ENCODE measurements at regions not wholly inside any gene's neighbourhood (a gene's known extent, or its start where the extent isn't known, plus 50 kb on each side); places are given as distances from the start of the nearest gene placed in this dataset.

DNA sequence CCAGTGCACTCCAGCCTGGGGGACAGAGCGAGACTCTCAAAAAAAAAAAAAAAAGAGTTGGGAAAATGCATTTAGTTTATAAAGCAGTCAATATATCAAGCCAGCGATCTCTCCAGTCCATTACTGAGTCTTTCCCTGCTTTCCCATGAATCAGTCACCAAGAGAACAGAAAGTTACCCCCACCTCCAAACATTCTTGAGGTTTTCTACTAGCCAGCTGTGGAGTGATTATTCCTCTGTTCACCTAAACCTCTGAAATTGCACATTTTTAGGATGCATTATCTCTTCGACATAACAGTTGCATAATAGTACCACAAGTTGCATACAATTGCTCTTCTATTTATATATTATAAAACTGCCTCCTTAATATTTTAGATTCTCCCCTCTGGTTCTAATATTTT, 134.8 kb upstream of the DIO3 start:
- DNase-seq = peak; percentile 12

DNA sequence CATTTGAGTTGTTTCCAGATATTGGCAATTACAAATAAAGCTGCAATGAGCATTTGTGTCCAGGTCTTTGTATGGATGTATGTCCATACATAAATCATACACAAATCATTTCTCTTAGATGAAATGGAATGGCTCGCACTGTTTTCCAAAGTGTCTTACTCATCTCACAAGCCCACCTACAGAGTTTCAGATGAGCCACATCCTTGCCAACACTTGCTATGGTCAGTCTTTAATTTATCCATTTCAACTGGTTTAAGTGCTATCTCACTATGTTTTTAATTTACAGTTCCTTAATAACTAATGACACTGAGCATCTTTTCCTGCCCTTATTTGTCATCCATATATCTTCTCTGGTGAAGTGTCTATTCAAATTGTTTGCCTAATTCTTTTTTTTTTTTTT, 132.9 kb upstream of the DIO3 start:
- no peak for DNase-seq

DNA sequence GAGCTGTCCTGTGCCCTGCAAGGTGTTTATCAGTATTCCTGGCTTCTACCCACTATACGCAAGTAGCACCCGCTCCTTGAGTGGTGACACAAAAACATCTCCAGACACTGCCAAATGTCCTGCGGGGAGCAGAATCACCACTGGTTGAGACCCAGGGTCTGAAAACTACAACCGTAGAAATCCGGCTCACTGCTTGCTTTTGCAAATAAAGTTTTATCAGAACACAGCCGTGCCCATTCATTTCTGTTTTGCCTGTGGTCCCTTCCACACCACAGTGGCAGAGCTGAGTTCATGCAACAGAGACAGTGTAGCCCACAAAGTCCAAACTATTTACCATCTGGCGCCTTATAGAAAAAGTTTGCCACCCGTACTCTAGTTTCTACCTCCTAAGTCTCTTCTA, 125.7 kb upstream of the DIO3 start:
- DNase-seq = no peak

DNA sequence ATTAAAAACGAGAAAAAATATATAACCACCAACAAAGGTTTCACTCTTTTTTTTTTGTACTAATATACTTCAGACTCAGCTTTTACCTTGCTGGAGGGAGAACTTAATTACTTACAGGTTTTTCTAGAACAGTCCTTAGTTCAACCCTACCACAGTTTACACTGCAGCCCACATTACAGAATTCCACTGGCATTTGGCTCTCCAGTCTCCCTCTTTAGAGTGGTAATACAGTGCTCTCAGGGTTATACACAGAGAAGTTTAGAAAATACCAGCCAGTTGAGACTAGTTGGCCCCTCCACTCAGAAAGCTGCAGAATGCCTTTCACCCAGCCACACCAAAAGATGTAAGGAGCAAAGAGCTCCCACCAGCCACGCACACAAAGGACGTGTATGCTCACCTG, 122.3 kb upstream of the DIO3 start:
- DNase-seq = no peak

DNA sequence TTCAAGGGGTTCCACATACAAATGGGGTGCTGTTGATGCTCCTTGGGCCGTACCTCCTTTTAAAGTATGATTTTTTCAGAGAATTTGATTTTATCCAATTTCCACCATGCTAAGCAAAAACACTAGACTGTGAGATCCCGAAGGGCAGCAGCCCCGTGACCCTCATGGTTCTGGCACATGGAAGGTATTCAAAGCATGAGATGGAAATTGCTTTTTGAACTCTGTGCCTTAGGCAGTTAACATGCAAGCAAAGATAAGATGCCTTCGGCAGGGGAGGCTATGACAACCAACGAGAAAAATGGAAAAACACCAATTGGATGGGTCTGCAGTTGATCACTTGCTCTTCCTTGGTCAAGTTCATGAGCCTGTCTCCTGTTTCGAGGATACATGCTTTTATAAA, 120.8 kb upstream of the DIO3 start:
- no peak for DNase-seq

DNA sequence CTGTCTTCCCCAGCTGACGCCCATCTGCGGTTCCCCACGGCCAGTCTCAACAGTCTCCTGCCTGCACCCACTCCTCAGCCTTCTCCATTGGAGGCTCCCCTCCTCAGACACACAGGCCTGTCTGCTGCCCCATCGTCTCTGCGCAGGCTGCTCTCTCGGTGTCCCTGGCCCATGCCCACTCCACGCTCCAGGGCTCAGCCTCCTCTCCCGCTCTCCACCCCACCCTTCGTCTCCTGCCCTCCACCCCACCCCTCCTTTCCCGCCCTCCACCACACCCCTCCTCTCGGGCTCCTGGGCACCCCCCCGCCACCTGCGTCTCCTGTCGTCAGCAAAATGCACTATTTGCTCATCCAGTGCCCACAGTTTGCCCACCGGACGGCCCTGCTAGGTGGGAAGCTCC, 119.6 kb upstream of the DIO3 start:
- no peak for DNase-seq

DNA sequence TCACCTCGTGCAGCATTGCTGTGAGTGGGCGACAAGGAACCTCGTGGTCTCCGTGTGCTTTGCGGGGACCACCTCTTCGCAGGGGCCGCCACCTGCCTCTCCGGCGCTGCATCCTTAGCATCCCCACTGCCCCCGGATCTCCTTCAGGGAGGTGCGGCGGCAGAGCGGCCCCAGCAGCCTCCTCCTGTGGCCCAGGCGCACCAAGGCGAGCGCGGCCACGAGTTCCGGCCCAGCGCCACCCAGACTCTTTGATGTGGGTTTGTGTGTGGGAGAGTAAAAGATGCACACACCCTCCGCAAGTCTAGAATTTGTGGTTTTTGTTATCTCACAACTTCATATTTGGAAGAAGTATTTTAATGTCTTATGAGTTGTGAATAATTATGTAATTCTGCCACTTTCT, 118.8 kb upstream of the DIO3 start:
- no peak for DNase-seq

DNA sequence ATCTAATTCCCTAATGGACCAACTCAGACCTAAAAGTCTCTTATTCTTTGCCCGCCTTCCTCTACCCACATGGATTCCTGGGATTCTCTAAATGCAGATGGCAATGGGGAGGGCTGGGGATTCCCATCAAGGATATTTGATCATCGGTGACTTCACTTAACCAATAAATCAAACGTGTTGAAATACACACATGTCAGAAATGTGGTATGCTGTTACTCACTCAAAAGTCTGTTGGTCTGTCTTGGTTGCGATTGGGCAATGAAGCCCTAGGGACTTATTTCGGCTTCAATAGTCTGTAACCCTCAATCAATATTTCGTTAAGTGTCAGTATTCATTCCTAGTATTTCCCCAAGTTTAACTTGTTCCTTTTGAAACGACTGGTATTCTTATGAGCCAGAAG, 117.2 kb upstream of the DIO3 start:
- peak; percentile 85 for DNase-seq

DNA sequence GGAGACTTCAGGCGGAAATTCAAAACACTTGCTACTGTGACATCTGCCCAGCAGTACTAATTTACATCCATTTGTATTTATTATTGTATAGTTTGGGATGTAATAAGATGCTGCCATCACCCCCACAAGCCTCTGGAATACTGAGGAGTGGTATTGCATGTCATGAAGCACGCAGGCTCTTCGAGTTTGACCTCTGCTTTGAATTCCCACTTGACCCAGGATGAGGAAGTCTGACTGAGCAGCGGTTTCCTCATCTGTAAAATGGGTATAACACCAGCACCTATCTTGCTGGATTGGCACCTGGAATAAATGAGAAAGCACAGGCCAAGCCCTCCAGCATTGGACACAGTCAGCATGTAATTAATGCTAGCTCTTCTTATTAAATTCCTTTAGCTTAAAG, 116.0 kb upstream of the DIO3 start:
- no peak for DNase-seq

DNA sequence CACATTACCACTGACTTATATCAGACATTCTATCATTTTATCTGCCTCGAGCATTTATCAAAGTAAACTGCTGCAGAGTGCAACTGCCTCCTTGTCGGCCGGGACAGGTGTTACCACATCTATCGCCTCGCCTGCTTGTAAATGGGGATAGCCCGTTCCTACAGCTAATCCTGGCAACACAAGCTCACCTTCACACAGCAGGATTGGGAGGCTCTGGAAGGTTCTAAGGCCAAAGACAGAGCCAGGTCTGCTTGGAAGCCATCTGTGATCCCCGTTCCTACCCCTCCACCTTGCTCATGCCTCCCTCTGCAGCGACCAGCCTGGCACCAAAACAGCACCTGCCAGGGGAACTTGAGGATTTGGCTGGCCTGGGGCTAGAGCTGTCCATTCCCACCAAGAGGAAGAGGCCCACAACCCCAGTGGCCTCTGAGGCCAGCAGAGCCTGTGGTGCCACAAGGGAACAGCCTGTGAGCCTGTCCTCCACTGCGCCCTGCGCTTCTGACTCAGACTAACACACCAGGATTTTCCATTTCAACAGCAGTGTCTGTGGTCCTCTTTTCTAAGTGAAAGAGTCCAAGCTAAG, 114.8 kb upstream of the DIO3 start:
- DNase-seq = no peak

DNA sequence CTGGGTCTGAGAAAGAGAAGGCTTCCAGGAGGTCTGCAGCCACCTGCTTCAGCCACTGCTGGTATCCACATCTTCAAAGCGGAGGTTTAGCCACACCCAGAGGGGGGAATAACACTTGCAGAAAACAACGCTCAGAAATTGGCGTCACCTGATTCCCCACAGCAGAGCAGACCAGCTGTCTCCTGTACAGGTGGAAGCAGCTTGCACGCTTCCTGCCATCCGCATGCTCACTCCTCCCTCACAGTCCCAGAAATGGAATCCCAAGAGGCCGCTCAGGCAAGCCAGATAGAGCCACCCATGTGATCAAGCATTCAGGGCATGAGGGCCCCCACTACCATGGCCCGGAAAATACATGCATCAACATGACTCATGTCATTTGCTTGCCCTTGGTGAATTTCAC, 112.2 kb upstream of the DIO3 start:
- no peak for DNase-seq

DNA sequence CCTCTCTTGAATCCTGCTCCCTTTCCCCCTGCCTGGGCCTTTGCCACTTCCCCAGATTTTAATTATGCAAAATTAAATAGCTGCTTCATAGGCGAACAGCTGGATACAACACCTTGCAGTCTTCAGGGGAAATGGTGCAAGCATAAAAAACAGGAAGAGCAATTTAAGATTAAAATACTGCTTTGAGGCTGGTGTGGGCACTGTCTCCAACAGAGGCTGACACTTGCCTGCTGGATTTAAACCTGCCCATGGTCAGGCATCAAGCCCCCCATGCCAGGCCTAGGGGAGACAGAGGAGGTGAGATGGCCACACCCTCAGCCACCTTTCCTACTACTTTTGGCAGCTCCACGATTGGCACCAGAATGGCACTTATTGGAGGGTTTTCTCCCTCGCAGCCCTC, 110.1 kb upstream of the DIO3 start:
- DNase-seq = no peak

DNA sequence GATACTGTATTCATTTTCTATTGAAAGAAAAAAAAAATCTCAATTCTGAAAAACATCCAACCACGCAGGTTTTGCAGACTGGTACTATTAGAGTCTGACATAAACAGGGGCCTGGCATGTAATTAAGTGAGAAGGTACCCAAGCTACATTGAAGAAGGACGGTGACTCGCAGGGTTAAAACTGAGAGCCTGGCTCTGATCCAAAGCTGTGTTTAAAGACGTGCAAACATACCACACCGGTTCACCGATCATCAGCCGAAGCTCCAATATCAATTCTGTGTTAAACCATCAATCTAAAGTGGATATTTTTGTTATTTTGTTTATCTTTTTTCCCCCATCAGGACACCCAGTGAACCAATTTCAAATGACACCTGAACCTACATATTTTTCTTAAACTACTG, 108.1 kb upstream of the DIO3 start:
- DNase-seq = no peak

DNA sequence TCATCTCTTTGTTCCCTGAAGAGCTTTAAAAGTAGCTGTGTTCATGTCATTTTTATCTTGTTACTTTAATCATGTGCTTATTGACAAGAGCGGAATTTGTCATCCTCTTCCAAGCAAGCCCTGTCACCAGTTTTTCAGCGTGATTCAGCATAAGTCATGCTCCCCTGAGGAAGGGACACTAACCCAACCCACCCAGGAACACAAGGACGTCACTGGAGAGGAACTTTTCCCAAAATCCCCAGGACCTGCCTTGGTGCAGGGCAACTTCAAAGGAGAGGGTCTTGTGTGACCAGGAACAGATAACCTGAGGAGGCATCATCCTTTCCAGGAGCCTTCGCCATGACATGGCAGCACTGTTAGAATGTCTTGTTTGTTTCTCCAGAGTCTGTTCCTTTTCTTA, 107.1 kb upstream of the DIO3 start:
- DNase-seq = no peak

DNA sequence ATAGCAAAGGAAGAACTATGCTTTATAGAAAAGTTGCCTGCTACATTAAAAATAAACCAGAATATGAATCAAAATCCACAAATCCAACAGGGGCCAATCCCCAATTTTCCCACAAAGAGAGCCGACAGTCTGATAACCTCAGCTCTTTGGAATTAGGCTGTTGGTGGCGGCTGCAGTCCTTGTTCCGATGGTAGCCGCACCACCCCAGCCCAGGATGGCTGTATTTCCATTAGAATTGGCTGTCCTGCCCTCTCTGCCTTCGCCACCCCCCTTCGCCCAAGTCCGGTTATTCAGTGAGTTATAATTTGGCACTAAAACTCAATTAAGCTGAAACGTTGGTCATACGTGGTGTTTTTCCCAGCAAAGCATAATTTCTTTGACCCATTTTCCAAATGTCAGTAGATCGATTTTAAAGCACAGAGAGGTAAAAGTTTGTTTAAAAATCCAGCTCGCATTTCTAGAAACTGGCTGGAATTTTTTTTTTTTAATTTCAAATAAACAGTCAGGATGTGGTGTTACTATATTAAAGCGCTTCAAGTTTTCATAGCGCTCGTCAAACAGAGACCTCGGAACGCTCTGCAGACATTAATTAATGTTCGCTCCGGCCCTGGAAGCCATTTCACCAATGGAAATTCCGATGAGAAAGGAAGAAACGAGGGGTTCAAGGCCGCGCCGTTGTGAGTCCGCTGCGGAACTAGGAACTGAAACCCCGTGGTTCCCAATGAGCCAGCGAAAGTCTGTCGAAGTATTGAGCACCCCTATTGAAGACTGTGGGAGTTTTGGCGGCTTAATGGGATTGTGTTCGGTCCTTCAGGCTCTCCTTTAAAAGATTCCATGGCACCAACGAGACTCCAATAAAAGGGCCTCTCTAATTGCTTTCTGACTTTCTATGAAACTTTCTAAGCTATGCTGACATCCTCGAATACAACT, 104.8 kb upstream of the DIO3 start:
- no peak for DNase-seq

DNA sequence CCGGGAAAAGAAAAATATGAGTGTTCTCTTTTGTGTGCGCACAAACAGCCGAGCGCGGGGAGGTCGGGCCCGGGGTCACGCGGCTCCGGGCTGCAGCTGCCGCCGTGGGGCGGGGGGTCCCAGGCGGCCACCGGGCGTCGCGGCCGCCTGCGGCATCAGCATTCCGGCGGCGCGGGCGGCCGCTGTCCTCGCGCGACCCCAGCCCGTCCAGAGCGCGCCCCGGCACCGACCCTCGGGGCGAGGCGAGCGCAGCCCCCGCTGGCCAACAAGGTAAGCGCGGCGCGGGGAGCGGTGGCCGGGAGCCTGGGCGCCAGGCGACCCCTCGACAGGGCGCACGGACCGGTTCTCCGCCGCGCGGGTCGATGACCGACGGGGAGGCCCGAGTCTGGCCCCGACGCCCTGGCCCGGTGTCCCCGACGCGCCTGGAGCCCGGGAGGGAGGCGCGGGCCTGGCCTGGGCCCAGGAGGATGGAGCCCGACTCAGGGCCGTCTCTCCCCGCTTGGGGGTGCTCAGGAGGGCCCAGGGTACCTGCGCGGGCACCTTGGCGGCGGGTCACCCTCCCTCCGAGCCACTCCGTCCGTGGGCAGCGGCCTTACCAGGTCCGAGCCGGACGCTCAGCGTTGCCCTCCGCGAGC, 103.9 kb upstream of the DIO3 start:
- DNase-seq = no peak

DNA sequence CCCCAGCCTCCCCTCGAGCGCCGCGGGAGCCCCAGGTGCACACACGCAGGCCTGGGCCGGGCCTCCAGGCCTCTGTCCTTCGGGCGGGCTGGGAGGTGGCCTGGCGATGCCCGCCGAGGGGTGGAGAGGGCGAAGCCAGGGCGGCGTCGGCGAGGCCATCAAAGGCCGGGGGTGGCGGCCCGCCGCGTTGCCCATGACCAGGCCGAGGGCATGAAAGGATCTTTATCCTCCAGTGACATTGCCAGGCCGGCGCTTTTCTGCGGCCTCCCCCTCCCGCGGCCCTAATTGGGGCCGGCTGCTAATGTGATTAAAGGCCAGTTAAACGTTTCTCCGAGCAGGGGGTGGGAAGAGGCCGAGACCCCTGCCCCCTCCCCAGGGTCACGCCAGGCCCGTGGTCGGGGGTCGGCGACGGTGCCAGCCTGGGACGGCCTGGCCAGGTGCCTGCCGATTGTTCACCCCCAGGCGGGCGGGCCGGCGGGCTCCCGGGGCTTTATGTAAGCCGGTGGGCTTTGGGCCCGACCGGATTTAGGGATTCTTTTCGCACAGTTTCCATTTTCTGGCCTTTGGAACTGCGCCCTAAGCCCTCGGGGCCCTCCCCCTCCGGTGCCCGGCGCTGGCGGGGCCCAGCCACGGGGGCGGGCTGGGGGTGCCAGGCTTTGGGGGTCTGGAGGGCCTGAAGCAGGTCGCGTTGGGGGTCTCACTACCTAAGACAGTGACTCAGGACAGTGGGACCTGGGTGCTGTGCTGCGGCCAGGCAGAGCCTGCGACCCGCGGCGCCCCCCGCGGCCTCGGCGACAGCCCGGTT, 103.2 kb upstream of the DIO3 start:
- DNase-seq = no peak

DNA sequence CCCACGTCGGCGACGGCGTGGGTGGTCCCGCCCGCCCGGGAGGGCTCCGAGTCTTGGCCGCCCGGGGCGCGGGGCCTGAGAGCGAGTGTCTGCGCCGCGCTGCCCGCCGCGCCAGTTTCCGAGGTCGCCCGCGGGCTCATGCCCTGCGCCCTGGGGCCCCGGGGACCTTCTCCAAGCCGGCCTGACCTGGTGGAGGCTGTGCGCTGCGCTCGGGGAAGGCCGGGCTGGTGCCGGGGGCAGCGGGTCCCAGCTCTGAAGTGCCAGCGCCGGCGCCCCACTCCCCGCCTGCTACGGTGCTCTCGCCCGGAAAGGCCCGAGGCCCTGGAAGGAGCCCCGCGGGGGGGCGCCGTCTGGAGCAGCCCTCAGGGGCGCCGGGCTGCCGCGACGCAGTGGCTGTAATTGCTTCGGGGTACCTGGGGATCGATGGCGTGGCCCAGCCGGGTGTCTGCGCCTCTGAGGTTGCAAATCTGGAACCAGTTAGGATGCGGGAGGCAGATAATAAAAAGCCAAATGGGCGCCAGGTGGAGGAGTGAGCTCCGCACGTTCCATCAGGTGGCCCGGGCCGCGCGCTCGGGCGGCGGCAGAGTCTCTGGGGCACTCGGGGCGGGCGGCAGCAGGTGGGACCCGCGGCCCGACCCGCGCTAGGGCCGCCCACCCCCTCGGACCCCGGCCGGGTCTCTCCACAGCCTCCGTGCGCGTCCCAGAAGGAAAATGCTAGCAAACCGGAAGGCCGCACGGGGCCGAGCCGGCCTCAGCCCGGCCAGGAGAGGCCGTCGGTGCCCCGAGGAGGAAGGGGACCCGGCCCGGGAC, 102.3 kb upstream of the DIO3 start:
- DNase-seq = no peak

DNA sequence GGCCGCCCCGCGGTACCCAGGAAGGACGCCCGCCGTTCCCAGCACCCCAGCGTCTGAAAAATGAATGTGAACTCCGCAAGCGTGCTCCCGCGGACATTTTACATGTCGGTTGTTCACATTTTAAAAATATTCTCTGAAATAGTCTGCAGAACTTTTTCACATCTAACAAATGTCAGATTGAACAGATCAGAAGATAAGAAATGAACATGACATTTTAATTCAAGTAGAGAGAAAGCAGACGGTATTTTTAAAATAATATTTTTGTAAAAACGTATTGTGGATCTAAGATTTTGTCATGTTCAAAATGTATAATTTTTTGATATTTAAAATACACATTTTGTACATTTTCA, 101.8 kb upstream of the DIO3 start:
- DNase-seq = no peak

DNA sequence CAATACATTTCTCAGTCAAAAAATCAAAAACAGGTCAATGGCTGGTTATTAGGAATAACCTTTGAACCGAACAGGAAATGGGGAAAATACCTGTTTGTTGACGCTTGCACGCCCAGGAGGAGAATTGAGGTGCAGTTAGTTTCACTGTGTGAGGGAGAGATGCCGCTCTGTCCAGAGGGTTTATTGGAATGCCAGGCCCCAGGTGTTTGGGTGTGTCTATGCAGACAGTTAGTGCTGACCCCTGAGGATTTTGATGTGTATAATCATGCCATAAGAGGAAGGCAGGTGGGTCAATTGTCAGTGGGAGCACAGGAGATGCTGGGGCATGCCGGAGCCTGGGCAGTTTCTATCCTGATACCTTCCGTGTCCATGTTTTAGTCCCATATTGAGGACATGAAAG, 100.8 kb upstream of the DIO3 start:
- DNase-seq = no peak

DNA sequence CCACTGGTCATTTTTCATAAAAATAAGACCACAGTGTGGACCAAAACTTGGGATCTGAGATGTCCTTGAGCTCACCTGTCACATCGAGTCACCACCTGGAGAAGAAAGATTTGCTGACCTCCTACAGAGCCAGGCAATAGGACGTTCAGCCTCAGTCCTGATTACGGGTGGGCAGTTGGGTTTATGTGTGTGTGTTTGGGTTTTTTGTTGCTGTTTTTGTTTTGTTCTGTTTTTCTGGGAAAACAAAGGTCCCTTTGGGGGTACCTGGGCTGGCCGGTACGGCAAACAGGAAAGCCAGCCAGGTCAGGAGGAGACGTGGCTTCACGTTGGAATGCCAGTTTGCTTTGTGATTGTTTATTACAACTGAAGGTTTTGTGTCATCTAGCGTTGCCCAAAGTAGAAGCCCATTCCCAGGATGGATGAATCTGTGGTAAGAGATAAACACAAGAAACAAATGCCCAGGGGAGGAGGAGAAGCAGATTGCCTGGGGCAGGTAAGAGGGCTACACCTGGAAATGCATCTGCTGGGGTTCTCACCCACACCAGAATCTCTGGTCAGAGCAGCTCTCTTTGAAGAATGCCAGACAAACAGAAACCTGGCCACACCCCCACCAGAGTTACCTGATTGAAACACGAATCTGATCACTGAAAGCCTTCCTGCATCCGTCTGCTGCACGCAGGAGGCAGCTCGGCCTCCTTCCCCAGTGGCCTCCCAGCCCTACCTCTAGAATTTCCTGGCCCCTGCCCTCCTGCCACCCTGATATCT, 100.1 kb upstream of the DIO3 start:
- DNase-seq = no peak

DNA sequence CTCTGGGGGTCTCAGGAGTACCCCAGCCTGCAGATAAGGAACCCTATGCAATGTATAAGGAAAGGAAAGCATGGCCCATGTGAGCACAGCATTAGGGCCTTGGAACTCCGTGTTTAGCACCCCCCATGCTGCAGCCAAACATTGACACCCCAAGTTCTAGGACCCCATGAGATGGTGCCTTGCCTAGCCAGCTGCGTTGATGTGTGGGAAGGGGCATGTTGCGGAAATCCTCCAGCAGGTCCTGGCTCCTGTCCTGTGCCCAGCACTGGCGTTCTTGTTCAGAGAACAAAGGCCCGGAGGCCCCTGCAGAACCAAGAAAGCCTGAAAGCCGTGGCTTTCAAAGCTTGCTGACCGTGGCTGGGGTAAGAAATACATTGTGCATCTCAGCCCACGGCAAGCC, 99.4 kb upstream of the DIO3 start:
- DNase-seq = no peak

Data from fibroblast of skin of right quadriceps (primary cell).